ENCODE measurements at regions not wholly inside any gene's neighbourhood (a gene's known extent, or its start where the extent isn't known, plus 50 kb on each side); places are given as distances from the start of the nearest gene placed in this dataset.

DNA sequence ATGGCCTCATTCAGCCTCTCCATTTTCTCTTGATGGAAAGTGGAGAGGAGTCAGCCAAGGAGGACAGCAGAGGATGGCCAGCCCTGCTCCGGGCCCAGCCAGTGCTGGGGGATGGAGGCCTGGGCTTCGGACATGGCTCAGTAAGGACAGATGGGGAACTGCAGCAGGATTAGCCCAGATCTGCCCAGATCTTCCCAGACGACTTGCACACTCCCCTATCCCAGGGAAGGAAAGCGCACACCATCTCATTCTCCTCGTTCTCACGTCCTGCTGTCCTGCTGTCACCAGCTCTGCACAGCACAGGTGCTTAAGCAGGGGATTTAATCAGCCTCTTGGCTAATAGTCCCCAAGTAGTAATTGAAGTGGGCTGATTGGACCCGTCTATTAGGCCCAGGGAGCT, 100.2 kb upstream of the SDK2 start:
- H3K4me1 ChIP-seq: no peaks in the 10 kb centered on the region

GRCh38 chr17:73746314-73747073, 102.2 kb upstream of the SDK2 start:
- DNase-seq: no peak
- peaks cover 0 to 65% of the 10 kb centered on the region in 2 donors for H3K27me3 ChIP-seq
- TF ChIP-seq, protein P1, sequence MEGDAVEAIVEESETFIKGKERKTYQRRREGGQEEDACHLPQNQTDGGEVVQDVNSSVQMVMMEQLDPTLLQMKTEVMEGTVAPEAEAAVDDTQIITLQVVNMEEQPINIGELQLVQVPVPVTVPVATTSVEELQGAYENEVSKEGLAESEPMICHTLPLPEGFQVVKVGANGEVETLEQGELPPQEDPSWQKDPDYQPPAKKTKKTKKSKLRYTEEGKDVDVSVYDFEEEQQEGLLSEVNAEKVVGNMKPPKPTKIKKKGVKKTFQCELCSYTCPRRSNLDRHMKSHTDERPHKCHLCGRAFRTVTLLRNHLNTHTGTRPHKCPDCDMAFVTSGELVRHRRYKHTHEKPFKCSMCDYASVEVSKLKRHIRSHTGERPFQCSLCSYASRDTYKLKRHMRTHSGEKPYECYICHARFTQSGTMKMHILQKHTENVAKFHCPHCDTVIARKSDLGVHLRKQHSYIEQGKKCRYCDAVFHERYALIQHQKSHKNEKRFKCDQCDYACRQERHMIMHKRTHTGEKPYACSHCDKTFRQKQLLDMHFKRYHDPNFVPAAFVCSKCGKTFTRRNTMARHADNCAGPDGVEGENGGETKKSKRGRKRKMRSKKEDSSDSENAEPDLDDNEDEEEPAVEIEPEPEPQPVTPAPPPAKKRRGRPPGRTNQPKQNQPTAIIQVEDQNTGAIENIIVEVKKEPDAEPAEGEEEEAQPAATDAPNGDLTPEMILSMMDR (IDR thresholded peaks at IDR 0.05): no peak
- no peak overlapping the region for H3K27ac ChIP-seq
- intact Hi-C loops (cut with DNase I; ENCODE audit: low total_unique reads): no loop called here
- no peaks in the 10 kb centered on the region for H3K4me1 ChIP-seq
- H3K36me3 ChIP-seq: no peaks in the 10 kb centered on the region
- H3K4me3 ChIP-seq: no peak overlapping the region
- peaks cover 0 to 10% (median 3%) of the 10 kb centered on the region in 3 donors for H3K9me3 ChIP-seq

More for the DNA sequence above, 100.2 kb upstream of the SDK2 start:
- Histone ChIP-seq H3K36me3 (no peaks in the 10 kb centered on the region), H3K4me3 (no peak overlapping the region), H3K27me3 (peaks cover 0 to 84% of the 10 kb centered on the region in 2 donors), H3K27ac (no peak overlapping the region), H3K9me3 (peaks cover 0 to 10% (median 3%) of the 10 kb centered on the region in 3 donors)
- intact Hi-C loops (cut with DNase I; ENCODE audit: low total_unique reads): no loop called here
- DNase-seq: no peak
- TF ChIP-seq, protein P1 (IDR thresholded peaks at IDR 0.05): no peak

- Histone ChIP-seq H3K36me3 (no peaks in the 10 kb centered on the region), H3K27ac (no peak overlapping the region), H3K4me1 (no peaks in the 10 kb centered on the region), H3K27me3 (peaks cover 0 to 60% of the 10 kb centered on the region in 2 donors), H3K4me3 (no peak overlapping the region), H3K9me3 (peaks cover 0 to 6% (median 3%) of the 10 kb centered on the region in 3 donors)
- TF ChIP-seq, protein P1 (IDR thresholded peaks at IDR 0.05): no peak
- DNase-seq: no peak
- intact Hi-C loops (cut with DNase I; ENCODE audit: low total_unique reads): no loop called here
These were observed 103.2 kb upstream of the SDK2 start for GRCh38 chr17:73747221-73748002.

GRCh38 chr17:73748508-73748907, 104.3 kb upstream of the SDK2 start:
- Histone ChIP-seq H3K4me3 (no peak overlapping the region), H3K27me3 (peaks cover 0 to 50% of the 10 kb centered on the region in 2 donors), H3K36me3 (no peaks in the 10 kb centered on the region), H3K27ac (no peak overlapping the region), H3K9me3 (no peaks in the 10 kb centered on the region), H3K4me1 (no peaks in the 10 kb centered on the region)
- DNase-seq: no peak
- intact Hi-C loops (cut with DNase I; ENCODE audit: low total_unique reads): no loop called here
- TF ChIP-seq, protein P1 (IDR thresholded peaks at IDR 0.05): no peak

DNA sequence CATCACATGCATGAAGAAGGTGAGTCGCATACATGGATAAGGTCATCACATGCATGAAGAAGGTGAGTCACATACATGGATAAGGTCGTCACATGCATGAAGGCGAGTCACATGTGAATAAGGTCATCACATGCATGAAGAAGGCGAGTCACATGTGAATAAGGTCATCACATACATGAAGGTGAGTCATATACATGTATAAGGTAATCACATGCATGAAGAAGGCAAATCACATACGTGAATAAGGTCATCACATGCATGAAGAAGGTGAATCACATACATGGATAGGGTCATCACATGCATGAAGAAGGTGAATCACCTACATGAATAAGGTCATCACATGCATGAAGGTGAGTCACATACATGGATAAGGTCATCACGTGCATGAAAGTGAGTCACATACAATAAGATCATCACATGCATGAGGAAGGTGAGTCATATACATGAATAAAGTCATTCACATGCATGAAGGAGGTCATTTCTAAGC, 105.1 kb upstream of the SDK2 start:
- no peaks in the 10 kb centered on the region for H3K36me3 ChIP-seq
- TF ChIP-seq, protein P1 (IDR thresholded peaks at IDR 0.05): no peak
- DNase-seq: no peak

More for the DNA sequence above, 105.1 kb upstream of the SDK2 start:
- H3K4me3 ChIP-seq: no peak overlapping the region
- intact Hi-C loops (cut with DNase I; ENCODE audit: low total_unique reads): no loop called here
- peaks cover 0 to 43% of the 10 kb centered on the region in 2 donors for H3K27me3 ChIP-seq
- no peaks in the 10 kb centered on the region for H3K4me1 ChIP-seq
- no peak overlapping the region for H3K27ac ChIP-seq
- no peaks in the 10 kb centered on the region for H3K9me3 ChIP-seq

All from tibial artery (tissue), 4 donors.